Upper lobe of left lung (tissue), 6 donors: ENCODE measurements at regions not wholly inside any gene's neighbourhood (a gene's known extent, or its start where the extent isn't known, plus 50 kb on each side); places are given as distances from the start of the nearest gene placed in this dataset.

Experiments
- ATAC-seq, 2 donors: fragments of 200-7000 bp; cut with Tn5 transposase; one replicate each; pipeline ENCODE4 v1.9.1; 2022; ENCODE audit warnings: mild to moderate bottlenecking in 2 of 2, moderate library complexity in 2 of 2; ENCODE audit not compliant: low FRiP score in 2 of 2
- DNase-seq, 2 donors: peaks; one replicate each; pipeline ENCODE4 v3.0.0-alpha.2; 2019 to 2020
- H3K27ac ChIP-seq, 4 donors: fragments of 200-600 bp; sonication (generic); one replicate each; pipeline ENCODE4 v1.5.1; 2016 to 2019
- H3K27me3 ChIP-seq, 4 donors: fragments of 200-600 bp; sonication (generic); one replicate each; pipeline ENCODE4 v1.5.1; 2017 to 2019
- H3K36me3 ChIP-seq, 4 donors: fragments of 200-600 bp; sonication (generic); one replicate each; pipeline ENCODE4 v1.5.1; 2016 to 2019
- H3K4me1 ChIP-seq, 4 donors: fragments of 200-600 bp; sonication (generic); one replicate each; pipeline ENCODE4 v1.5.1; 2018 to 2019
- H3K4me3 ChIP-seq, 4 donors: fragments of 200-600 bp; sonication (generic); one replicate each; pipeline ENCODE4 v1.5.1; 2017 to 2019; ENCODE audit warnings: mild to moderate bottlenecking in 2 of 4, moderate library complexity in 1 of 4
- H3K9me3 ChIP-seq, 4 donors: fragments of 200-600 bp; sonication (generic); one replicate each; pipeline ENCODE4 v1.5.1; 2018 to 2019
- EP300 ChIP-seq, 4 donors: sonication (generic); formaldehyde crosslinking; IDR thresholded peaks; one replicate each; pipeline ENCODE4 v1.5.1; 2017; ENCODE audit warnings: antibody characterized with exemption in 4 of 4, control low read depth in 2 of 4
- POLR2A ChIP-seq, 4 donors: fragments of 450-650 bp; IDR thresholded peaks; one replicate each; pipeline ENCODE4 v1.5.1; 2016 to 2017; ENCODE audit warnings: antibody characterized with exemption in 4 of 4, mild to moderate bottlenecking in 2 of 4
- POLR2AphosphoS5 ChIP-seq, 2 donors: sonication (generic); formaldehyde crosslinking; IDR thresholded peaks; one replicate each; pipeline ENCODE4 v1.5.1; 2017; ENCODE audit warnings: antibody characterized with exemption in 2 of 2
- WGBS, 2 donors: methylation state at CpG; one replicate each; pipeline ENCODE4 v1.1.5; 2017 to 2018; 5-methylcytosine and 5-hydroxymethylcytosine counted together
- TF ChIP-seq, protein P1 (sequence below), 6 experiments: fragments of 450-650 bp in 4 of 6; fragments of 200-600 bp in 2 of 6; sonication (generic) in 2 of 6; IDR thresholded peaks; one replicate each; pipeline ENCODE4 v1.5.1; 2016 to 2019; ENCODE audit warnings: antibody characterized with exemption in 6 of 6
- donor health status: DM: no; HTN: no; CAD: no; lungs with moderate emphysema.
- donor health status: DM: no; HTN: yes; CAD: no; lungs with severe emphysema.

DNA sequence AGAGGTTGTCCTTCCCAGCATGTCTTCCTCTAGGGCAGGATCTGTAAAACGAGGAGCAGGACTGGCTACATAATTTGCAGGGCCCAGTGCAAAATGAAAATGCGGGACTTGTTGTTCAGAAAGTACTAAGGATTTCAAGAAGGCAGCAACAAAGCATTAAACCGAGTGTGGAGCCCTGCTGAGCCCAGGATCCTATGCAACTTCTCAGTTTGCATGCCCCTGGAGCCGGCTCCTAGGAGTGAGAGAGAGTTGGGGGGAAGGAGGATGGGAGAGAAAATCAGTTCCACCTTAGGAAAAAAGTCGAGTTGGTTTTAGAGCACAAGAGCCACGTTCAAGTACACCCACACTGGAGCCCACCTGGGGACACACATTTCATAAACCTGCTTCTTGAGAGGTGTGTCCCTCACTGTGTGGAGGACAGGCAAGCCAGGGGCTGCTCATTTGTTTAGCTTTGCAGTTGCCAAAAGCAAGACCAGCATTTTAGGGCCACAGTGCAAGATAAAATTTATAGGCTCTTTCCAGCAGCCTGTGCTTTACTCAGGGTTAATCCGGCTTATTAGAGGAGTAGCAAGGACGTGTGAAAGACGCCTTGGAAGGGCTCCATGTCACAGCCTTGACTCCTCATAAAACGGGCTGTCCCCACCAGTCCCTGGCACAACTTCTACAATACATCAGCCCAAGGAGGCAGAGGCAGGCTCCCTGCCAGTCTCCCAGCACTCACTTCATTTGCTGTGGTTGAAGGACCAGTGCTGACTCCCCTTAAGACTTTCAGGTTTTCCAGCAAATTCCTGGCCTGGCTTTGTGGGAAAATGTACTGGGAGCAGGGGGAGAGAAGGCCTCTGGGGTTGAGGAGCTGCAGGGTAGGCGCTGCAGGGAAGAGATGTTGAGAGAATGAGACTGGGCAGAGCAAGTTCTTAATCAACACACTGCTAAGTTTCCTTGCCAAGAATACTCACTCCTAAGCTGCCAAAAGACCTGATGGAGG is 159.7 kb upstream of the SEMA6A start:
- H3K4me3 ChIP-seq: no peak overlapping the region
- ATAC-seq (no peak), DNase-seq (no peak)
- TF ChIP-seq, protein P1, sequence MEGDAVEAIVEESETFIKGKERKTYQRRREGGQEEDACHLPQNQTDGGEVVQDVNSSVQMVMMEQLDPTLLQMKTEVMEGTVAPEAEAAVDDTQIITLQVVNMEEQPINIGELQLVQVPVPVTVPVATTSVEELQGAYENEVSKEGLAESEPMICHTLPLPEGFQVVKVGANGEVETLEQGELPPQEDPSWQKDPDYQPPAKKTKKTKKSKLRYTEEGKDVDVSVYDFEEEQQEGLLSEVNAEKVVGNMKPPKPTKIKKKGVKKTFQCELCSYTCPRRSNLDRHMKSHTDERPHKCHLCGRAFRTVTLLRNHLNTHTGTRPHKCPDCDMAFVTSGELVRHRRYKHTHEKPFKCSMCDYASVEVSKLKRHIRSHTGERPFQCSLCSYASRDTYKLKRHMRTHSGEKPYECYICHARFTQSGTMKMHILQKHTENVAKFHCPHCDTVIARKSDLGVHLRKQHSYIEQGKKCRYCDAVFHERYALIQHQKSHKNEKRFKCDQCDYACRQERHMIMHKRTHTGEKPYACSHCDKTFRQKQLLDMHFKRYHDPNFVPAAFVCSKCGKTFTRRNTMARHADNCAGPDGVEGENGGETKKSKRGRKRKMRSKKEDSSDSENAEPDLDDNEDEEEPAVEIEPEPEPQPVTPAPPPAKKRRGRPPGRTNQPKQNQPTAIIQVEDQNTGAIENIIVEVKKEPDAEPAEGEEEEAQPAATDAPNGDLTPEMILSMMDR (IDR thresholded peaks at IDR 0.05): no peak
- TF ChIP-seq EP300 (IDR thresholded peaks at IDR 0.05) (no peak), POLR2A (IDR thresholded peaks at IDR 0.05) (no peak), POLR2AphosphoS5 (IDR thresholded peaks at IDR 0.05) (no peak)
- no peak overlapping the region for H3K27ac ChIP-seq
- H3K4me1 ChIP-seq: peaks cover 0 to 21% (median 15%) of the 10 kb centered on the region in 4 donors
- H3K9me3 ChIP-seq: no peaks in the 10 kb centered on the region
- 58 to 65% methylated on average over 7 to 11 of the region's 11 CpGs for WGBS, 2 donors
- H3K36me3 ChIP-seq: no peaks in the 10 kb centered on the region
- H3K27me3 ChIP-seq: no peaks in the 10 kb centered on the region

DNA sequence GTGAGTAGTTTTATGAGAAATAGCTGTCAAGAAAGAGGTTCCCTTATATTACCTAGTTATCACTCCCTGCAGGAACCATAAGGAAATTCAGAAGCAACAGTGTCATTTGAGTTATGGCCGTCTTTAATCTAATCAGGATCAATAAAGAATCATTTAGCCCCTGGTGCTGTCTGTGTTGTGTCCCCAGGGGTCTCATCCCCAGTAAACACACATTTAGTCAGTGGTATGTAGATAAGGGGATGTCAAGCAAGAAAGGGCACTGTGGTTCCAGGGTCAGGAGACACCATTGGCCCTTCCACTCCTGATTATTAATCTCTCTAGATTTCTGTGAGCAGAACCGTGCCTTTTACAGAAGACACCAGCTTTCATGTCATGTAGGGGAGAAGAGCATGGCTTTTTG is 158.0 kb upstream of the SEMA6A start:
- Histone ChIP-seq H3K36me3 (no peaks in the 10 kb centered on the region), H3K27ac (no peak overlapping the region), H3K9me3 (no peaks in the 10 kb centered on the region), H3K4me1 (peaks cover 0 to 9% (median 4%) of the 10 kb centered on the region in 4 donors), H3K4me3 (no peak overlapping the region), H3K27me3 (no peaks in the 10 kb centered on the region)
- DNase-seq (no peak), ATAC-seq (no peak)
- no peak for TF ChIP-seq POLR2AphosphoS5 (IDR thresholded peaks at IDR 0.05)
- TF ChIP-seq, protein P1 (IDR thresholded peaks at IDR 0.05): no peak
- TF ChIP-seq POLR2A (IDR thresholded peaks at IDR 0.05): no peak
- no peak for TF ChIP-seq EP300 (IDR thresholded peaks at IDR 0.05)
- 91 to 97% methylated on average over 2 of the region's 2 CpGs for WGBS, 2 donors

DNA sequence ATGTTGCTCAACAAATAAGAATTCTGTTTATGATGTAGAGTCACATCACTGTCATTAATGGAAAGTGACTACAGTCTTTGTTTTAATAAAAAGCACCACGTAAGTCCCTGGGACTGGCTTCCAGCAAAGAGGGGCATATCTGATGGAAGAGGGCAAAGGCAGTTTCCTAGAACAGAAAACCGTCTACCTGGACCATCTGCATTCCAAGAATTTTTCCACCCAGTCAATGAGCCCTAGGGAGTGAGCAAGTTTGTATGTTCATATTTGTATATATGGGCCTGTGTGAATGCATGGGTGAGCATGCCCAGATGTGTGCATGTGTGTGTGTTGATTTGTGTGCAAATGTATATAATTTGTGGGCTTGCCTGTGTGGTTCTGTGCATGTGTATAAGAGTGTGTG is 156.8 kb upstream of the SEMA6A start:
- WGBS, 2 donors: 62 to 70% methylated on average over 2 of the region's 2 CpGs
- TF ChIP-seq POLR2AphosphoS5 (IDR thresholded peaks at IDR 0.05) (no peak), EP300 (IDR thresholded peaks at IDR 0.05) (no peak), POLR2A (IDR thresholded peaks at IDR 0.05) (no peak)
- TF ChIP-seq, protein P1 (IDR thresholded peaks at IDR 0.05): no peak
- Histone ChIP-seq H3K9me3 (no peaks in the 10 kb centered on the region), H3K4me1 (peaks cover 0 to 9% (median 4%) of the 10 kb centered on the region in 4 donors), H3K36me3 (no peaks in the 10 kb centered on the region), H3K4me3 (no peak overlapping the region), H3K27me3 (no peaks in the 10 kb centered on the region), H3K27ac (no peak overlapping the region)
- ATAC-seq: no peak
- no peak for DNase-seq

DNA sequence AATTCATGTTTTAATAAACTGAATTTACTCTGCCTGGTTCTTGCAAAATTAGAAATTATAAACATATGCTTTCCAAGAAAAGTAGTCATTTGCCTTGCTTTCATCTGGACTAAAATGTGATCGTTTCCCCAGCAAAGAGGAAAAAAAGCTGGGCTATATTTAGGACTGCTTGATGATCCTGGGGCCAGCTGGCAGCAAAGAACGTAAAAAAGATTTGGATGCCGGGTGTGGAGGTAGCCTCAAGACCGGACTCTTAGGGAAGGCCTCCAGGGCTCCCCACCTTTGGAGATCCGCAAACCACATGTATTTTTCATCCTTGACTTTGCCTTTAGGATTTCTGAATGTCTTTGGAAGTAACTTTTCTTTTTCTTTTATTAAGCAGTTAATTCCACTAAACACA is 156.1 kb upstream of the SEMA6A start:
- ATAC-seq: no peak
- 74 to 76% methylated on average over 5 of the region's 5 CpGs for WGBS, 2 donors
- H3K36me3 ChIP-seq: no peaks in the 10 kb centered on the region
- H3K4me3 ChIP-seq: no peak overlapping the region
- H3K27me3 ChIP-seq: no peaks in the 10 kb centered on the region
- peaks cover 0 to 9% (median 4%) of the 10 kb centered on the region in 4 donors for H3K4me1 ChIP-seq
- TF ChIP-seq POLR2A (IDR thresholded peaks at IDR 0.05) (no peak), EP300 (IDR thresholded peaks at IDR 0.05) (no peak), POLR2AphosphoS5 (IDR thresholded peaks at IDR 0.05) (no peak)
- TF ChIP-seq, protein P1 (IDR thresholded peaks at IDR 0.05): no peak
- H3K27ac ChIP-seq: no peak overlapping the region
- no peaks in the 10 kb centered on the region for H3K9me3 ChIP-seq
- DNase-seq: no peak
